ENCODE measurements at regions not wholly inside any gene's neighbourhood (a gene's known extent, or its start where the extent isn't known, plus 50 kb on each side); places are given as distances from the start of the nearest gene placed in this dataset.
"Not testable (repeated sequence)": the region's sequence is repeated elsewhere in the genome, so short reads cannot be mapped to it uniquely, and the experiment has no call there.

GRCh38 chr5:87718224-87718925 lies 305.6 kb upstream of the CCNH start:
- not testable (repeated sequence) for H3K4me3 ChIP-seq (ENCODE audit: low read depth, low read length); DNase-seq (ENCODE audit: low read depth)

- no peak overlapping the region for H3K4me3 ChIP-seq (ENCODE audit: low read depth, low read length)
- no peak for DNase-seq (ENCODE audit: low read depth)
Measured at GRCh38 chr5:87717761-87718160, 305.0 kb upstream of the CCNH start.

- no peak for DNase-seq (ENCODE audit: low read depth)
- H3K4me3 ChIP-seq (ENCODE audit: low read depth, low read length) = no peak overlapping the region
Measured at GRCh38 chr5:87705876-87706275, 293.1 kb upstream of the CCNH start.

- no peak for DNase-seq (ENCODE audit: low read depth)
Measured at GRCh38 chr5:87686975-87687374, 274.2 kb upstream of the CCNH start.

GRCh38 chr5:87686018-87686417 lies 273.3 kb upstream of the CCNH start:
- H3K4me3 ChIP-seq (ENCODE audit: low read depth, low read length) = no peak overlapping the region
- no peak for DNase-seq (ENCODE audit: low read depth)

More at GRCh38 chr5:87686975-87687374, 274.2 kb upstream of the CCNH start:
- no peak overlapping the region for H3K4me3 ChIP-seq (ENCODE audit: low read depth, low read length)

- no peak for DNase-seq (ENCODE audit: low read depth)
Measured at GRCh38 chr5:87674235-87674634, 261.5 kb upstream of the CCNH start.

GRCh38 chr5:87671146-87671545 lies 258.4 kb upstream of the CCNH start:
- no peak overlapping the region for H3K4me3 ChIP-seq (ENCODE audit: low read depth, low read length)
- DNase-seq (ENCODE audit: low read depth) = no peak

More at GRCh38 chr5:87674235-87674634, 261.5 kb upstream of the CCNH start:
- H3K4me3 ChIP-seq (ENCODE audit: low read depth, low read length) = no peak overlapping the region

GRCh38 chr5:87665166-87665565 lies 252.4 kb upstream of the CCNH start:
- DNase-seq (ENCODE audit: low read depth) = no peak
- H3K4me3 ChIP-seq (ENCODE audit: low read depth, low read length) = no peak overlapping the region

- DNase-seq (ENCODE audit: low read depth) = no peak
- no peak overlapping the region for H3K4me3 ChIP-seq (ENCODE audit: low read depth, low read length)
Measured at GRCh38 chr5:87661784-87662566, 249.2 kb upstream of the CCNH start.

- no peak overlapping the region for H3K4me3 ChIP-seq (ENCODE audit: low read depth, low read length)
- no peak for DNase-seq (ENCODE audit: low read depth)
Measured at GRCh38 chr5:87653242-87653641, 240.5 kb upstream of the CCNH start.

- no peak for DNase-seq (ENCODE audit: low read depth)
Measured at GRCh38 chr5:87650284-87650683, 237.6 kb upstream of the CCNH start.

GRCh38 chr5:87649455-87649854 lies 236.7 kb upstream of the CCNH start:
- no peak for DNase-seq (ENCODE audit: low read depth)

More at GRCh38 chr5:87650284-87650683, 237.6 kb upstream of the CCNH start:
- no peak overlapping the region for H3K4me3 ChIP-seq (ENCODE audit: low read depth, low read length)

GRCh38 chr5:87645224-87645623 lies 232.5 kb upstream of the CCNH start:
- DNase-seq (ENCODE audit: low read depth) = no peak
- H3K4me3 ChIP-seq (ENCODE audit: low read depth, low read length) = no peak overlapping the region

More at GRCh38 chr5:87649455-87649854, 236.7 kb upstream of the CCNH start:
- no peak overlapping the region for H3K4me3 ChIP-seq (ENCODE audit: low read depth, low read length)

GRCh38 chr5:87640902-87641301 lies 228.2 kb upstream of the CCNH start:
- H3K4me3 ChIP-seq (ENCODE audit: low read depth, low read length) = no peak overlapping the region
- DNase-seq (ENCODE audit: low read depth) = no peak

GRCh38 chr5:87627363-87627762 lies 214.6 kb upstream of the CCNH start:
- DNase-seq (ENCODE audit: low read depth) = no peak
- H3K4me3 ChIP-seq (ENCODE audit: low read depth, low read length) = no peak overlapping the region

GRCh38 chr5:87608385-87608784 lies 195.7 kb upstream of the CCNH start:
- H3K4me3 ChIP-seq (ENCODE audit: low read depth, low read length) = no peak overlapping the region
- no peak for DNase-seq (ENCODE audit: low read depth)

- no peak for DNase-seq (ENCODE audit: low read depth)
- no peak overlapping the region for H3K4me3 ChIP-seq (ENCODE audit: low read depth, low read length)
Measured at GRCh38 chr5:87605663-87606062, 192.9 kb upstream of the CCNH start.

GRCh38 chr5:87599778-87600177 lies 187.0 kb upstream of the CCNH start:
- no peak overlapping the region for H3K4me3 ChIP-seq (ENCODE audit: low read depth, low read length)
- no peak for DNase-seq (ENCODE audit: low read depth)

GRCh38 chr5:87598460-87598859 lies 185.7 kb upstream of the CCNH start:
- H3K4me3 ChIP-seq (ENCODE audit: low read depth, low read length) = no peak overlapping the region

GRCh38 chr5:87594566-87594965 lies 181.8 kb upstream of the CCNH start:
- DNase-seq (ENCODE audit: low read depth) = no peak
- no peak overlapping the region for H3K4me3 ChIP-seq (ENCODE audit: low read depth, low read length)

More at GRCh38 chr5:87598460-87598859, 185.7 kb upstream of the CCNH start:
- DNase-seq (ENCODE audit: low read depth) = no peak

GRCh38 chr5:87589587-87589986 lies 176.9 kb upstream of the CCNH start:
- DNase-seq (ENCODE audit: low read depth) = no peak

More at GRCh38 chr5:87589587-87589986, 176.9 kb upstream of the CCNH start:
- no peak overlapping the region for H3K4me3 ChIP-seq (ENCODE audit: low read depth, low read length)

Measured in skeletal muscle cell (primary cell).